ENCODE measurements at regions not wholly inside any gene's neighbourhood (a gene's known extent, or its start where the extent isn't known, plus 50 kb on each side); places are given as distances from the start of the nearest gene placed in this dataset.

GRCh38 chr2:226352941-226353560, 446.6 kb downstream of the IRS1 start:
- H3K27me3 ChIP-seq (ENCODE audit: low read depth), result no peaks in the 10 kb centered on the region
- no peak overlapping the region for H3K27ac ChIP-seq (replicated peaks)
- no peaks in the 10 kb centered on the region for H3K36me3 ChIP-seq
- peaks cover 13% of the 10 kb centered on the region for H3K4me1 ChIP-seq
- no peak overlapping the region for H3K4me3 ChIP-seq
- intact Hi-C loops (cut with micrococcal nuclease), result no loop called here
- H3K9me3 ChIP-seq (replicated peaks), result no peaks in the 10 kb centered on the region
- no peak for DNase-seq
- TF ChIP-seq, protein P1, sequence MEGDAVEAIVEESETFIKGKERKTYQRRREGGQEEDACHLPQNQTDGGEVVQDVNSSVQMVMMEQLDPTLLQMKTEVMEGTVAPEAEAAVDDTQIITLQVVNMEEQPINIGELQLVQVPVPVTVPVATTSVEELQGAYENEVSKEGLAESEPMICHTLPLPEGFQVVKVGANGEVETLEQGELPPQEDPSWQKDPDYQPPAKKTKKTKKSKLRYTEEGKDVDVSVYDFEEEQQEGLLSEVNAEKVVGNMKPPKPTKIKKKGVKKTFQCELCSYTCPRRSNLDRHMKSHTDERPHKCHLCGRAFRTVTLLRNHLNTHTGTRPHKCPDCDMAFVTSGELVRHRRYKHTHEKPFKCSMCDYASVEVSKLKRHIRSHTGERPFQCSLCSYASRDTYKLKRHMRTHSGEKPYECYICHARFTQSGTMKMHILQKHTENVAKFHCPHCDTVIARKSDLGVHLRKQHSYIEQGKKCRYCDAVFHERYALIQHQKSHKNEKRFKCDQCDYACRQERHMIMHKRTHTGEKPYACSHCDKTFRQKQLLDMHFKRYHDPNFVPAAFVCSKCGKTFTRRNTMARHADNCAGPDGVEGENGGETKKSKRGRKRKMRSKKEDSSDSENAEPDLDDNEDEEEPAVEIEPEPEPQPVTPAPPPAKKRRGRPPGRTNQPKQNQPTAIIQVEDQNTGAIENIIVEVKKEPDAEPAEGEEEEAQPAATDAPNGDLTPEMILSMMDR (IDR thresholded peaks at IDR 0.05; ENCODE audit: borderline replicate concordance), result no peak

DNA sequence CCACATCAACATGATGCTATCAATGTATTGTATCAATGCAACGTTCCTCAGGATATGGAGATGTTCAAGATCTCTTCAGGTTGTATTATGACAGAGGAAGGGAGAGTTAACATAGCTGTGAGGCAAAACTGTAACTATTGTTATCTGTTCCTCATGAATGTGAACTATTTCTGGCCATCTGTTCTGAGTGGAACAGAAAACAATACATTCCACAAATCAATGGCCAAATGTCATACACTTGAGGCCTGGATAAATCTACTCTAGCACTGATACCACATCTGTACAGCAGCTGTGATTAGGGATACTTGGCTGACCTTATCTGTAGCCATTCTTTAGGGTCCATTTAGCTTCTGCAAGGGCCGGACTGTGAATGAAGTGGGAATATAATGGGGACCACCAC, 447.9 kb downstream of the IRS1 start:
- Histone ChIP-seq H3K36me3 (no peaks in the 10 kb centered on the region), H3K27me3 (ENCODE audit: low read depth) (no peaks in the 10 kb centered on the region), H3K9me3 (replicated peaks) (no peaks in the 10 kb centered on the region), H3K27ac (replicated peaks) (no peak overlapping the region), H3K4me3 (no peak overlapping the region), H3K4me1 (peaks cover 13% of the 10 kb centered on the region)
- no peak for DNase-seq
- intact Hi-C loops (cut with micrococcal nuclease), result no loop called here
- TF ChIP-seq, protein P1 (IDR thresholded peaks at IDR 0.05; ENCODE audit: borderline replicate concordance), result no peak

DNA sequence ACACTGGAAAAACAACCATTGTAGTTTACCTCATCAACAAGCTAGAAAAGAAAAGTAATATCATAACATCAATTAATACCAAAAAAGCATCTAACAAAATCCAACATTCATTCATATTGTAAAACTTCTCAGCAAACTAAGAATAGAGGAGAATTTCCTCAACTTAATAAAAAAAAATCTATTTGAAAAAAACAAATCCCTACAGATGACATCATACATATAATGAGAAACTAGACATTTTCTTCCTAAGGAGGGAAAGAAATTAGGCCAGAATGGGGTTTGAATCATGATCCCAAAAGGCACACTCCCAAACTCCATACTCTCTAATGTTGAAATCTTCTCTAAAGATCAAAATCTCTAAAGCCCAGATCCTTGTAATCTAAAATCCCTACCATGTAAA, 460.0 kb downstream of the IRS1 start:
- H3K27ac ChIP-seq (replicated peaks), result no peak overlapping the region
- H3K36me3 ChIP-seq, result no peaks in the 10 kb centered on the region
- DNase-seq, result no peak
- H3K9me3 ChIP-seq (replicated peaks), result no peaks in the 10 kb centered on the region
- intact Hi-C loops (cut with micrococcal nuclease), result no loop called here
- H3K4me1 ChIP-seq, result no peaks in the 10 kb centered on the region
- TF ChIP-seq, protein P1 (IDR thresholded peaks at IDR 0.05; ENCODE audit: borderline replicate concordance), result no peak
- H3K4me3 ChIP-seq, result no peak overlapping the region
- no peaks in the 10 kb centered on the region for H3K27me3 ChIP-seq (ENCODE audit: low read depth)

GRCh38 chr2:226338825-226339224, 460.8 kb downstream of the IRS1 start:
- Histone ChIP-seq H3K4me1 (no peaks in the 10 kb centered on the region), H3K36me3 (no peaks in the 10 kb centered on the region), H3K27me3 (ENCODE audit: low read depth) (no peaks in the 10 kb centered on the region), H3K9me3 (replicated peaks) (no peaks in the 10 kb centered on the region), H3K27ac (replicated peaks) (peak overlapping the region; percentile 7), H3K4me3 (no peak overlapping the region)
- intact Hi-C loops (cut with micrococcal nuclease), result no loop called here
- no peak for DNase-seq
- TF ChIP-seq, protein P1 (IDR thresholded peaks at IDR 0.05; ENCODE audit: borderline replicate concordance), result no peak

GRCh38 chr2:226337941-226338600, 461.5 kb downstream of the IRS1 start:
- DNase-seq, result no peak
- Histone ChIP-seq H3K4me1 (no peaks in the 10 kb centered on the region), H3K36me3 (no peaks in the 10 kb centered on the region), H3K4me3 (no peak overlapping the region), H3K9me3 (replicated peaks) (no peaks in the 10 kb centered on the region), H3K27me3 (ENCODE audit: low read depth) (no peaks in the 10 kb centered on the region), H3K27ac (replicated peaks) (peak overlapping the region; percentile 41)
- TF ChIP-seq, protein P1 (IDR thresholded peaks at IDR 0.05; ENCODE audit: borderline replicate concordance), result no peak
- intact Hi-C loops (cut with micrococcal nuclease), result no loop called here

Measured in left ventricle myocardium inferior (tissue), 1 donor.